SJCRH30 (cell line): ENCODE measurements at regions not wholly inside any gene's neighbourhood (a gene's known extent, or its start where the extent isn't known, plus 50 kb on each side); places are given as distances from the start of the nearest gene placed in this dataset.
A peak's percentile ranks its signal among the peaks of the same experiment; 100 is the strongest.

Source experiments
- DNase-seq, 2 experiments: peaks; one replicate each; pipeline ENCODE4 v3.0.0-alpha.2; 2015 to 2020
- H3K27ac ChIP-seq: fragments of 250-450 bp; sonication (Bioruptor Pico); 2 replicates; pipeline ENCODE4 v1.5.1; 2020; ENCODE audit warnings: mild to moderate bottlenecking, moderate library complexity
- H3K27me3 ChIP-seq: fragments of 250-450 bp; sonication (Bioruptor Pico); 2 replicates; pipeline ENCODE4 v1.5.1; 2020; ENCODE audit warnings: mild to moderate bottlenecking, moderate library complexity
- H3K36me3 ChIP-seq: fragments of 250-450 bp; sonication (Bioruptor Pico); 2 replicates; pipeline ENCODE4 v1.5.1; 2020; ENCODE audit warnings: mild to moderate bottlenecking, moderate library complexity
- H3K4me1 ChIP-seq: fragments of 250-450 bp; sonication (Bioruptor Pico); 2 replicates; pipeline ENCODE4 v1.5.1; 2020; ENCODE audit warnings: mild to moderate bottlenecking, moderate library complexity
- H3K4me3 ChIP-seq: fragments of 250-450 bp; sonication (Bioruptor Pico); 2 replicates; pipeline ENCODE4 v1.5.1; 2020; ENCODE audit warnings: mild to moderate bottlenecking, moderate library complexity
- H3K9me3 ChIP-seq: fragments of 250-450 bp; sonication (Bioruptor Pico); replicated peaks from 2 replicates; pipeline ENCODE4 v1.5.1; 2020; ENCODE audit warnings: mild to moderate bottlenecking, moderate library complexity

DNA sequence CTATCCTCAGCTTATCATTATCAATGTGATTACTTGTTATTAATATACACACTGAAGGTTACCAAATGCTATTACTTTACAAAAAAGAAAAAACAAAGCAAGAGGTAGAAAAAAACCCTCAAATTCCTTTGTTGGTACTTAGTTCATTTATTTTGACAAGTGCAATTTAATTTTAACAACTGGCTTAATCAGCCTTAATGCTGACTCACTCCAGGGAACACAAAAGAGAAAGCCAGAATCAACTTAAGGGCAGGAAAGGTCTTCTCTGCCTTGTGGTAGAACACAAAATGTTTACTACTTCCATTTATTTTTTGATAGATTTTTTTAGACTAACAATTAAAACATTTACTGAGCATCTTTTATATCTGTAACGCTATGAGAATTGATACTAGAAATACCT lies 417.1 kb downstream of the PCDH17 start:
- Histone ChIP-seq H3K36me3 (no peaks in the 10 kb centered on the region), H3K27ac (no peak overlapping the region), H3K9me3 (no peaks in the 10 kb centered on the region), H3K27me3 (no peaks in the 10 kb centered on the region), H3K4me1 (0 out of 2 replicates have a peak, but pooled peaks cover 2% of the 10 kb centered on the region), H3K4me3 (no peak overlapping the region)
- no peak for DNase-seq

DNA sequence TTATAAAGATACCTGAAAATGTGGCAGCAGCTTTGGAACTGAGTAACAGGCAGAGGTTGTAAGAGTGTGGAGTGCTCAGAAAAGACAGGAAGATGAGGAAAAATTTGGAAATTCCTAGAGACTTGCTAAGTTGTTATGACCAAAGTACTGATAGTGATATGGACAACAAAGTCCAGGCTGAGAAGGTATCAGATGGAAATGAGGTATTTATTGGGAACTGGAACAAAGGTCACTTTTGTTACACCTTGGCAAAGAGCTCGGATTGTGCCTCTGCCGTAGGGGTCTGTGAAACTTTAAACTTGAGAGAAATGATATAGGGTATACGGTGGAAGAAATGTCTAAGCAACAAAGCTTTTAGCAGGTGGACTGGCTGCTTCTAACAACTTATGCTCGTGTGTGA lies 419.9 kb downstream of the PCDH17 start:
- Histone ChIP-seq H3K27ac (no peak overlapping the region), H3K4me1 (0 out of 2 replicates have a peak, but pooled peaks cover 2% of the 10 kb centered on the region), H3K36me3 (no peaks in the 10 kb centered on the region), H3K9me3 (no peaks in the 10 kb centered on the region), H3K4me3 (no peak overlapping the region), H3K27me3 (no peaks in the 10 kb centered on the region)
- no peak for DNase-seq

DNA sequence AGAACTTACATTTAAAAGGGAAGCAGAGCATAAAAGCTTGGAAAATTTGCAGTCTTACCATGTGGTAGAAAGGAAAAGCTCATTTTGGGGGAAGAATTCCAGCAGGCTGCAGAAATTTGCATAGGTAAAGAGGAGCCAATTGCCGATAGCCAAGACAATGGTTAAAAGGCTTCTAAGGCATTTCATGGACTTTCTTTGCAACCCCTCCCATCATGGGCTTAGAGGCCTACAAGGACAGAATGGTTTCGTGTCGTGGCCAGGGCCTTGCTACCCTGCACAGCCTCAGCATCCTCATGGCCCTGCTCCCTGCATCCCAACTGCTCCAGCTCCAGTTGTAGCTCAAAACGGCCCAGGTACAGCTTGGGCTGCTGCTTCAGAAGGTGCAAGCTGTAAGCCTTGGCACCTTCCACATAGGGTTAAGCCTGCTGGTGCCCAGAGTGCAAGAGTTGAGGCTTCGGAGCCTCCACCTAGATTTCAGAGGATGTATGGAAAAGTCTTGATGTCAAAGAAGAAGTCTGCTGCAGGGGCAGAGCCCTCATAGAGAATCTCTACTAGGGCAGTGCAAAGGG lies 420.3 kb downstream of the PCDH17 start:
- no peak for DNase-seq
- Histone ChIP-seq H3K4me1 (0 out of 2 replicates have a peak, but pooled peaks cover 2% of the 10 kb centered on the region), H3K27ac (no peak overlapping the region), H3K9me3 (no peaks in the 10 kb centered on the region), H3K36me3 (no peaks in the 10 kb centered on the region), H3K27me3 (no peaks in the 10 kb centered on the region), H3K4me3 (no peak overlapping the region)

DNA sequence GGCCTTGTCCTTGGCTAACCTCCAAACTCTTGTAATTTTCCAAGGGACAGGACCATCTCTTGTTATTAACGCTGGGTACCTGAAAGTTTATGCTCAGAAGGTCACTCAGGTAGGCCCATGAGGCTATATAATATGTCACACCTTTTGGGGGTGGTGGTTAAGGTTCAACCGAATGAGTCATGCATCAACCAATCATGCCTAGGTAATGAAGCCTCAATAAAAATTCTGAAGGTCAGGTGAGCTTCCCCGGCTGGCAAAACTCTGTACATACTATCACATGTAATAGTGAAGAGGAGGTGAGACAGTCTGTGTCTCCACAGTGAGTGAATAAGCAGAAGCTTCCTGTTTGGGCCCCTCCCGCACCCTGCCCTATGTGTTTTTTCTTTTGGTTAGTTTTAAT lies 424.9 kb downstream of the PCDH17 start:
- Histone ChIP-seq H3K27me3 (no peaks in the 10 kb centered on the region), H3K4me1 (peaks cover 12% of the 10 kb centered on the region), H3K27ac (no peak overlapping the region), H3K4me3 (no peak overlapping the region), H3K9me3 (no peaks in the 10 kb centered on the region), H3K36me3 (no peaks in the 10 kb centered on the region)
- DNase-seq = no peak

DNA sequence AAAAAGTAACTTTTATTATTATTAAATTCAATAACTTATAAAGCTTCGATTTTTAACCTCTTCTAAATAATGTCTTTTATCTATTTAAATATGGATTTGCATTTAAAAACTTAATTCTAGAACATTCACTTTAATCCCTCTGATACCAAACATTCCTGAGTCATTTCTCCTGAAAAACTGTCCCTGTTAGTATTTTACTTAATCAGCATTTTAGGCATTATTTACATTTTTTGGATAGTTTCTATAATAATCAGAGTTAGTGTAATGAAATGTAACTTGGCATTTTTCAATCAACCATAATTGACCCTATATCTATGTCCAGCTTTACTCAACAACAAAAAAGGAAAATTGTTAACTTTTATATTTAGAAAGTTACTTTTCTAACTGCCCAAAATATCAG lies 428.1 kb downstream of the PCDH17 start:
- Histone ChIP-seq H3K4me1 (peaks cover 12% of the 10 kb centered on the region), H3K27me3 (no peaks in the 10 kb centered on the region), H3K4me3 (no peak overlapping the region), H3K36me3 (no peaks in the 10 kb centered on the region), H3K27ac (no peak overlapping the region), H3K9me3 (no peaks in the 10 kb centered on the region)
- no peak for DNase-seq

DNA sequence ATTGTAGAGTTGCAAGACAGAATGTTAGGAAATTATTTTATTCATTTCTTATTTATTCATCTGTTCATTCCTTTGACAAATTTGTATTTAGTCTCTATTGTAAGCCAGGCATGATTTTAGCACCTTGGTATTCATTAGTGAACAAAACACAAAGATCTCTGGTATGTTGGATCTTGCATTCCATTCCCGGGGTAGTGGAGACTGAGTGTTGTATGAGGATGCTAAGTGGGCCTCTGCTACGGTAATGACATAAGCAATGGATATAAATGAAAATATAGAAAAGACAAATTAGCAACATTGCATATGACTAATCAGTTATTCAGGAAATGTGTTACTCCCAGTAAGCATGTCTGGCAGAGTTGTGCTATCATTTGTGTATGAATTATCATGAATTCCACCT lies 449.3 kb downstream of the PCDH17 start:
- Histone ChIP-seq H3K36me3 (no peaks in the 10 kb centered on the region), H3K27me3 (no peaks in the 10 kb centered on the region), H3K9me3 (no peaks in the 10 kb centered on the region), H3K27ac (no peak overlapping the region), H3K4me3 (no peak overlapping the region), H3K4me1 (peaks cover 11% of the 10 kb centered on the region)
- peak; percentile 7 to 20 for DNase-seq

DNA sequence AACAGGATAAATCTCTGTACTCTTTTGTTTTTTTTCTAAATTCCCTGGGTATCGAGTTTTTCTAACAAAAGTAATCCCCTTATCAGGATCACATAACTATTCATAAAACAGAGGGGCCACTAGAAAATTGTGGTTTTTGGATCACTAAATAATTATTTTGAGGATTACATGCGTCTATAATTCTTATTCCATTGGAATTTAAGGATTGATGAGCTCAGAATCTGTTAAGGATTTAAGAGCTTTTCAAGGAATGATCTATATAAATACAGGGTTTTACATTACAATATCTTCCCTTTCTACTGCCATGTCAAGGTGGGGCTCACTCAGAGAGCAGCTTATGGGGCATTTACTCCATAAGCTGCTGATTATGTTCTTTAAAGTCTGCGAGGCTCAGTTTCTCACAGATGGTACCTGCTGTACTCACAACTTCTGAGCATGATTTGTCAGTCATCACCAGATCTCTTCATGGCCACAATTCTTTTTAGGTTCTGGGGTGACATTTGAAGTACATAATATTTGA lies 449.8 kb downstream of the PCDH17 start:
- H3K4me1 ChIP-seq = peaks cover 11% of the 10 kb centered on the region
- no peaks in the 10 kb centered on the region for H3K27me3 ChIP-seq
- H3K9me3 ChIP-seq = no peaks in the 10 kb centered on the region
- no peak overlapping the region for H3K27ac ChIP-seq
- no peaks in the 10 kb centered on the region for H3K36me3 ChIP-seq
- DNase-seq = peak; percentile 24 to 57
- no peak overlapping the region for H3K4me3 ChIP-seq

DNA sequence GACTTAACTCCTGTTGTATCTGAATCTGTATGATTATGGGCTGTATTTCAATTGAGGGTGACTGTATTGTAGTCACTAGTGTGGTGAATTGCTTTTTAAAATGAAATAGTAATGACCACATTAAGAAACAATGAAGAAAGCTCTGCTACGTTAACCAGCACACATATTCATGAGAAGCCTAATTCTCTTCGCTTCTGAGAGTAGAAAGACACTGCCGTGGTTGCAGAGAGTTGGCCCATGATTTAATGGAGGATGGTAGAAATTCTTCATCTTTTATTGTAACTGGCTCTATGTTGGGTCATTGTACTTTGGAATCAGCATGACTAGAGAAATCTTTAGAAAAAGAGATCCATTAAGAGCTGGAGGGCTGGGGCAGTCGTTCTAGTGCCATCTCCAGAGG lies 451.5 kb downstream of the PCDH17 start:
- Histone ChIP-seq H3K36me3 (no peaks in the 10 kb centered on the region), H3K27me3 (no peaks in the 10 kb centered on the region), H3K9me3 (no peaks in the 10 kb centered on the region), H3K27ac (no peak overlapping the region), H3K4me1 (peaks cover 11% of the 10 kb centered on the region), H3K4me3 (no peak overlapping the region)
- no peak for DNase-seq

DNA sequence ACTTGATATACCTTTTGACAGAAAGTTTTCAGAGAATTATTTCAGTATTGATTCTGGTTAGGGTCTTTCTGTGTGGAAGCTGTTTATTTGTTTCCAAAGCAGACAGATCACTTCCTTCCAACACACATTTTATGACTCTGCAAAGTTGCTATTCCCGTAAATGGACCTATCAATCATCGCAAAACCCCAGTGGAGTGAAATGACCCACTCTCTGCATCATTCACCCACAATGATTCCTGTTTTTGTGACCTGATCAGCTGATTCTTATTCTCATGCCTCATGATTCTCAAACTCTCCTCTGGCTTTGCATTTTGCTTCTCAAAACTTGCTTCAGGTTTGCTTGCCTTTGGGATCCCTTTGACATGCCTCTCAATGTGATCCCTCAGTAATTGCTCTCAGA lies 453.7 kb downstream of the PCDH17 start:
- no peak for DNase-seq
- no peaks in the 10 kb centered on the region for H3K36me3 ChIP-seq

DNA sequence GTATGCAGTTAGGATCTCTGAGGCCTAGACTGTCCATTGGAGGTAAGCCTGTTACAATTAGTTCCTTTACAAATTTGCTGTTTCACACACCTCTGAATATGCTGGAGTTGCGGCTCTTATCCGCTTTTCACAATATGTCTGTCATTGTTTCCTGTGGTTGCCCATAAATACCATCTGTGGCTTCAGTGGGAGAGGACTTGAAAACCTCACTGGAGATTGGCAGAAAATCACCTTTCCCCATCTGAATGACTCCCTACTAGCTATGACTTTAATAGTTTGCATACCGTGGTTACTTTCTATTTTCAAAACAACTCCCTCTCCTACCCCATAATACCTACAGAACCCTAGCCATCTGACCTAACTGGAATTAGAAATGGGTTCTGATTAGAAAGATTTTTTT lies 454.3 kb downstream of the PCDH17 start:
- no peak for DNase-seq

More for the DNA sequence above, 453.7 kb downstream of the PCDH17 start:
- Histone ChIP-seq H3K4me1 (peaks cover 11% of the 10 kb centered on the region), H3K27me3 (no peaks in the 10 kb centered on the region), H3K9me3 (no peaks in the 10 kb centered on the region), H3K4me3 (no peak overlapping the region), H3K27ac (no peak overlapping the region)

DNA sequence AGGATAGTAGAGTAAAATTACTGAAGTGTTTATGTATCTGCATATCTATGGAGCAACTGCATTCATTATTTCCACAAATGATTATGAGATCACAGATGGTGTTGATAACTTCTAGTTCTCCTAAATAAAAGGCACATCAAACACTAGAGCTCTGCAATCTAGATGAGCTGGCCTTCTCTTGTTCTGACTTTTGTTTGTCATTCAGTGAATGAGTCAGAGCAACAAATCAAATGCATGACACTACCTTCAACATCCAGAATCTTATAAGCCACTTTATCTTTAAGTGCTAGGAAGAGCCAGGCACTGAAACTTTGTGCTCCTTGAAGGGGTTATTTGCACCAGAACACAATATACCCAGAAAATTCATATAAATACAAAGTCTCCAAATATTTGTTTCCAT lies 456.0 kb downstream of the PCDH17 start:
- DNase-seq = no peak
- H3K36me3 ChIP-seq = no peaks in the 10 kb centered on the region
- H3K4me1 ChIP-seq = no peaks in the 10 kb centered on the region
- H3K9me3 ChIP-seq = no peaks in the 10 kb centered on the region
- no peak overlapping the region for H3K4me3 ChIP-seq
- no peak overlapping the region for H3K27ac ChIP-seq
- H3K27me3 ChIP-seq = no peaks in the 10 kb centered on the region

More for the DNA sequence above, 454.3 kb downstream of the PCDH17 start:
- Histone ChIP-seq H3K27me3 (no peaks in the 10 kb centered on the region), H3K36me3 (no peaks in the 10 kb centered on the region), H3K4me3 (no peak overlapping the region), H3K4me1 (peaks cover 10% of the 10 kb centered on the region), H3K9me3 (no peaks in the 10 kb centered on the region), H3K27ac (no peak overlapping the region)

DNA sequence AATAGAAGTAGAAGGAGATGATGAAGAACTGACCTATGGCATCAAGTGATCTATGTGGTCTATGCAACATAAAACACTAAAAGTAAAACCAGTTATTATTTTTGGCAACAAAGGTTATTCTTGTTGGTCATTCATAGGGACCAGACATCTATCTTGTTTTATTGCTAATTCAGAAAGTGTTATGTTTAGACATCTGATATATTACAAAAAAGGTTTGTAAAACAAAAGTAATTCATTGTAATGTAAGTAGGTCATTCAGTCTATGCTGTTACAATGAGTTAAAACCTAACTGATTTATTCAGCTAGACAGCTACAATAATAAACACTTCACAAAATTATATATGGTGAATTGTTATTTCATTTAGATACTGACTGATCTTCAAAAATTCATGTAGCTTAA lies 461.9 kb downstream of the PCDH17 start:
- no peaks in the 10 kb centered on the region for H3K27me3 ChIP-seq
- H3K27ac ChIP-seq = no peak overlapping the region
- H3K9me3 ChIP-seq = no peaks in the 10 kb centered on the region
- DNase-seq = no peak
- H3K4me3 ChIP-seq = no peak overlapping the region
- H3K36me3 ChIP-seq = no peaks in the 10 kb centered on the region
- no peaks in the 10 kb centered on the region for H3K4me1 ChIP-seq

DNA sequence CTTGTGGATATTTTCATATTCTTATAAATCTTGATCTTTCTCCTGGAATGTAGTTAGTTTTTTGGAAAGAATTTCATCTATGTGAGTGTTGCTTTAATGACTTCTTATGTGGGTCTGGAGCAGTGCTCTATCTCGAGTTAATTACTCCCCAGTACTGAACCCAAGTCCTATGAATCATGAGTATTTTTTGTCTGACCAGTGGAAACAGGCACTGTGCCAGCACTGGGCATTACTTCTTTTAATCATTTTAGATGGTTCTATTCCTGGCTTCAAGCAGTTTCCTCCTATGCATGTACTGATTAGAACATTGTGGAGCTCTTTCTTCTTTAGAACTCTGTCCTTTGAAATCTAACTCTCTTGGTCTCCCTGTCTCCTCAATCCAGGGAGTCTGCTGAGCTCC lies 466.3 kb downstream of the PCDH17 start:
- H3K4me3 ChIP-seq = no peak overlapping the region
- DNase-seq = no peak
- H3K4me1 ChIP-seq = no peaks in the 10 kb centered on the region
- H3K27me3 ChIP-seq = no peaks in the 10 kb centered on the region
- no peaks in the 10 kb centered on the region for H3K9me3 ChIP-seq
- H3K36me3 ChIP-seq = no peaks in the 10 kb centered on the region
- H3K27ac ChIP-seq = no peak overlapping the region

DNA sequence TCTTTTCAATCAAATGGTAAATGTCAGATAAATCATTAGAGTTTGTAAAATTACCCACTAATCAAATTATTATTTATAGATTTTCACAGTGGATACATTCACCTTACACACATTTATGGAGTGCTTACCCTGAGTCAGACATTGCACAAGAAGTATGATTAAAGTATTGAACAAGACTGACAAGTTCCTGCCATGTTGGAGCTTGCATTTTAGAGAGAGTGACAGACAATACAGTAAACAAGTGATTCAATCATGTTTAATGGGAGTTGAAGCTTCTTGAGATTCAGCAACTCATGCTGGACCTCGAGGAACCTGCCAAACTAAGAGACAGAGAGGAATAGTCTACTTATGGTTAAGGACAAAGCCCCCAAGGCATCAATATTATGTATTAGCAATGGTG lies 487.8 kb downstream of the PCDH17 start:
- no peak overlapping the region for H3K27ac ChIP-seq
- H3K4me3 ChIP-seq = no peak overlapping the region
- H3K27me3 ChIP-seq = no peaks in the 10 kb centered on the region
- no peak for DNase-seq
- no peaks in the 10 kb centered on the region for H3K4me1 ChIP-seq
- no peaks in the 10 kb centered on the region for H3K9me3 ChIP-seq
- no peaks in the 10 kb centered on the region for H3K36me3 ChIP-seq

DNA sequence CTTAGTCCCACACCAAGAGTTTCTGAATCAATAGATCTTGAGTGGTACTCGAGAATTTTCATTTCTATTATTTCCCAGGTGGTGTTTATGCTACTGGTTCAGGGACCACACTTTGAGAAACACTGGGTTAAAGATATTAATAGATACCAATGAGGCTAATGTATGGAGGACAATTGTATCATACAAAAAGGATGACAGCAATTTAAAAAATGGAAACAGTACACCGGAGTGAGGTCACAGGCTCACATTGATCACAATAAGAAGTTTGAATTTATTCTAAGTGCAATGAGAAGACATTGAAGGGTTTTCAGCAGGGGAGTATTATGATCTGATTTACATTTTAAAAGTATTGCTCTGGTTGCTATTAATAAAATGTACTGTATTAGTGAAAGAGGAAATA lies 488.3 kb downstream of the PCDH17 start:
- no peak for DNase-seq
- no peaks in the 10 kb centered on the region for H3K36me3 ChIP-seq
- H3K27ac ChIP-seq = no peak overlapping the region
- H3K9me3 ChIP-seq = no peaks in the 10 kb centered on the region
- no peak overlapping the region for H3K4me3 ChIP-seq
- H3K4me1 ChIP-seq = no peaks in the 10 kb centered on the region
- no peaks in the 10 kb centered on the region for H3K27me3 ChIP-seq

DNA sequence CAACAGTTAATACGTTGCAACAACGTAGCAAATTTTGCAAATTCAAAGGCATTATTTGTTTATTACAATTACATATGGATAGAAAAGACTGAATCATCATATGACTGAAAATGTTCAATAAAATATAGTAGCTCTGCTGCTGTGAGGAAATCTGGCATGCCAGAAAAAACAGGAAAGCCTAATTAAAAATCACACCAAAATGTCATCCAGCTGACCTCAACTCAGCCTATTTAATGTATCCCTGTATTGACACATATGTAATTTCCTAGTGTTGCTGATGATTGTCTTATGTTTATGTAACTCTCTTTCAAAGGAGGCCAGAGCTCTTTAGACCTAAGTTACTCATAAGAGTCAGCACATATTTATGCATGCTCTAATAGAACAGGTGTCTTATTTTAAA lies 495.0 kb downstream of the PCDH17 start:
- DNase-seq = no peak
- H3K9me3 ChIP-seq = 0 out of 2 replicates have a peak, but pooled peaks cover 4% of the 10 kb centered on the region

More for the DNA sequence above, 495.0 kb downstream of the PCDH17 start:
- Histone ChIP-seq H3K4me1 (no peaks in the 10 kb centered on the region), H3K27me3 (no peaks in the 10 kb centered on the region), H3K36me3 (no peaks in the 10 kb centered on the region), H3K4me3 (no peak overlapping the region), H3K27ac (no peak overlapping the region)
